Panc1 (cell line): ENCODE measurements at regions not wholly inside any gene's neighbourhood (a gene's known extent, or its start where the extent isn't known, plus 50 kb on each side); places are given as distances from the start of the nearest gene placed in this dataset.

ENCODE experiments used
- ATAC-seq: fragments of 200-7000 bp; cut with Tn5 transposase; 2 replicates; pipeline ENCODE4 v1.9.1; 2020; ENCODE audit warnings: mild to moderate bottlenecking, moderate library complexity
- BruUV-seq: library from RNA; stranded (reverse); fragments of 400-500 nt; replicated peaks from 2 replicates; lab custom pipeline; 2021; lab: Mats Ljungman, UMichigan
- CTCF ChIA-PET: fragments of 300-600 bp; sonication (Branson Sonifier 250); formaldehyde crosslinking; loops from one replicate; lab custom pipeline; 2022; ENCODE audit warnings: antibody characterized with exemption; lab: Charles Lee
- POLR2A ChIA-PET: fragments of 300-600 bp; sonication (Branson Sonifier 250); formaldehyde crosslinking; loops from one replicate; lab custom pipeline; 2022; ENCODE audit warnings: antibody characterized with exemption; lab: Charles Lee
- DNase-seq: peaks from one replicate; pipeline ENCODE4 v3.0.0-alpha.2; 2010; ENCODE audit warnings: low read depth, low spot score
- H3K27ac ChIP-seq: 2 replicates; pipeline ENCODE4 v1.5.1; 2011; ENCODE audit warnings: mild to moderate bottlenecking, low read length, inconsistent platforms
- H3K27me3 ChIP-seq: fragments of 200-500 bp; sonication (Bioruptor generic); 2 replicates; pipeline ENCODE4 v1.6.0; 2014; ENCODE audit warnings: low read length, inconsistent platforms; ENCODE audit not compliant: control insufficient read depth, insufficient read depth
- H3K36me3 ChIP-seq: fragments of 200-500 bp; sonication (Bioruptor generic); 2 replicates; pipeline ENCODE4 v1.5.1; 2014; ENCODE audit warnings: inconsistent platforms, mild to moderate bottlenecking, low read length, moderate library complexity; ENCODE audit not compliant: control insufficient read depth, insufficient read depth
- H3K4me1 ChIP-seq: 2 replicates; pipeline ENCODE4 v1.5.1; 2011; ENCODE audit warnings: inconsistent platforms, mild to moderate bottlenecking, low read length, moderate library complexity; ENCODE audit not compliant: control insufficient read depth, insufficient read depth
- H3K4me3 ChIP-seq, 2 experiments: 2 replicates each; pipeline ENCODE4 v1.5.1; 2011 to 2012; ENCODE audit warnings: low read depth in 2 of 2, low read length in 2 of 2, mild to moderate bottlenecking in 2 of 2, inconsistent platforms in 1 of 2, moderate library complexity in 1 of 2
- H3K9me3 ChIP-seq: fragments of 200-500 bp; sonication (Bioruptor generic); 2 replicates; pipeline ENCODE4 v1.5.1; 2014; ENCODE audit warnings: low read depth, mild to moderate bottlenecking, inconsistent platforms, low read length, moderate library complexity; ENCODE audit not compliant: control insufficient read depth, insufficient read depth
- CTCF ChIP-seq: fragments of 450-650 bp; IDR thresholded peaks from 2 replicates; pipeline ENCODE4 v1.5.1; 2017; ENCODE audit warnings: mild to moderate bottlenecking
- POLR2AphosphoS5 ChIP-seq: IDR thresholded peaks from 2 replicates; pipeline ENCODE4 v1.6.1; 2012; ENCODE audit warnings: mild to moderate bottlenecking, low read depth, low read length, moderate library complexity
- REST ChIP-seq, 2 experiments: IDR thresholded peaks; 2 replicates each; pipeline ENCODE4 v1.6.1; 2011 to 2012; ENCODE audit warnings: low read depth in 2 of 2, control low read depth in 1 of 2, low read length in 1 of 2, mild to moderate bottlenecking in 1 of 2, moderate library complexity in 1 of 2; ENCODE audit not compliant: insufficient read depth in 1 of 2
- SIN3A ChIP-seq: IDR thresholded peaks from 2 replicates; pipeline ENCODE4 v1.6.1; 2012; ENCODE audit warnings: low read depth, mild to moderate bottlenecking, low read length, moderate library complexity, borderline replicate concordance; ENCODE audit not compliant: insufficient read depth
- TCF7L2 ChIP-seq: IDR thresholded peaks from 2 replicates; pipeline ENCODE4 v1.6.1; 2011; ENCODE audit warnings: mild to moderate bottlenecking, low read depth, low read length, inconsistent platforms
- in situ Hi-C: cut with HindIII; loops from 2 replicates; pipeline ENCODE4 v1.10.0; 2016; ENCODE audit warnings: low sequenced_read_pairs, low pct_unique_long_range_greater_than_20kb
- intact Hi-C: fragments of 100-400 bp; cut with micrococcal nuclease; formaldehyde crosslinking; loops from one replicate; pipeline ENCODE4 v1.10.0; 2022; ENCODE audit not compliant: unreplicated experiment

GRCh38 chr13:61975001-61975400 is 559.4 kb upstream of the PCDH20 start:
- DNase-seq, result no peak
- in situ Hi-C loops (no loop called here), intact Hi-C loops (no loop called here)
- ChIA-PET CTCF (no interaction called here), POLR2A (no interaction called here)
- H3K4me1 ChIP-seq, result no peaks in the 10 kb centered on the region
- BruUV-seq, result no TSS peak
- TF ChIP-seq SIN3A (no peak), POLR2AphosphoS5 (no peak), CTCF (no peak)
- no peak overlapping the region for H3K4me3 ChIP-seq
- H3K9me3 ChIP-seq, result no peaks in the 10 kb centered on the region; the same call in 1 of the 2 replicates
- H3K27me3 ChIP-seq, result no peaks in the 10 kb centered on the region
- H3K27ac ChIP-seq, result no peak overlapping the region
- no peak for ATAC-seq
- H3K36me3 ChIP-seq, result no peaks in the 10 kb centered on the region

GRCh38 chr13:61965756-61966155 is 550.1 kb upstream of the PCDH20 start:
- no TSS peak for BruUV-seq
- intact Hi-C loops (no loop called here), in situ Hi-C loops (no loop called here)
- no peak for TF ChIP-seq REST (IDR thresholded peaks at IDR 0.05; ENCODE audit: insufficient read depth in 1 of 2, low read depth in 2 of 2, low read length in 1 of 2)
- TF ChIP-seq TCF7L2, result no peak
- no peak for TF ChIP-seq CTCF
- TF ChIP-seq SIN3A, result no peak
- TF ChIP-seq POLR2AphosphoS5, result no peak
- ChIA-PET POLR2A (no interaction called here), CTCF (no interaction called here)
- Histone ChIP-seq H3K27ac (no peak overlapping the region), H3K27me3 (no peaks in the 10 kb centered on the region), H3K9me3 (no peaks in the 10 kb centered on the region; the same call in 1 of the 2 replicates), H3K4me3 (no peak overlapping the region), H3K36me3 (no peaks in the 10 kb centered on the region), H3K4me1 (no peaks in the 10 kb centered on the region)
- DNase-seq (no peak), ATAC-seq (no peak)

- in situ Hi-C loops, result no loop called here
- Histone ChIP-seq H3K27me3 (no peaks in the 10 kb centered on the region), H3K4me1 (no peaks in the 10 kb centered on the region), H3K4me3 (no peak overlapping the region), H3K9me3 (no peaks in the 10 kb centered on the region), H3K36me3 (no peaks in the 10 kb centered on the region), H3K27ac (no peak overlapping the region)
- no peak for DNase-seq
- ChIA-PET POLR2A (no interaction called here), CTCF (no interaction called here)
- TF ChIP-seq CTCF (no peak), POLR2AphosphoS5 (no peak), SIN3A (no peak), TCF7L2 (no peak), REST (IDR thresholded peaks at IDR 0.05; ENCODE audit: insufficient read depth in 1 of 2, low read depth in 2 of 2, low read length in 1 of 2) (no peak)
- no peak for ATAC-seq
- BruUV-seq, result no TSS peak
- intact Hi-C loops, result no loop called here
Observed at GRCh38 chr13:61960981-61961380, 545.3 kb upstream of the PCDH20 start.
